AML-193 (cell line): ENCODE measurements at regions not wholly inside any gene's neighbourhood (a gene's known extent, or its start where the extent isn't known, plus 50 kb on each side); places are given as distances from the start of the nearest gene placed in this dataset.
"Not testable (repeated sequence)": the region's sequence is repeated elsewhere in the genome, so short reads cannot be mapped to it uniquely, and the experiment has no call there.

Experiments
- DNase-seq, 2 experiments: peaks; one replicate each; lab custom pipeline; 2025; lab: John Stamatoyannopoulos, UW

DNA sequence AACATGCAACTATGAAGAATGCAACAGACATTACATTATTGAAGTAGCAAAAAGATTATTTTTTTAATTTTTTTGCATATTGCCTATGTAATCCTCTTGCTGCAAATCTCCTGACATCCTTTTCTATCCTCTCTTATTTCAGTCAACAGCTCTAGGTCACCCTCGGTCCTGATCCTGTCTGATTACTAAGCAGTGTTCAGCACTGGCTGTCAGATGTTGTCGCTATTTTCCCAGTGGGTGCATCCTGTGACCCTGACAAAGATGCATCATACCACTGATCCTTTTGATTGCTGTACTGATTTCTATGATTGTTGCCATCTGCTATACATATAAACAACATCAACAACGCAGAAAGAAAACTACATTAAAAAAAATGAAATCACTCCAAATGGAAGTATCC, 443.7 kb upstream of the PRR20A start:
- DNase-seq: no peak

DNA sequence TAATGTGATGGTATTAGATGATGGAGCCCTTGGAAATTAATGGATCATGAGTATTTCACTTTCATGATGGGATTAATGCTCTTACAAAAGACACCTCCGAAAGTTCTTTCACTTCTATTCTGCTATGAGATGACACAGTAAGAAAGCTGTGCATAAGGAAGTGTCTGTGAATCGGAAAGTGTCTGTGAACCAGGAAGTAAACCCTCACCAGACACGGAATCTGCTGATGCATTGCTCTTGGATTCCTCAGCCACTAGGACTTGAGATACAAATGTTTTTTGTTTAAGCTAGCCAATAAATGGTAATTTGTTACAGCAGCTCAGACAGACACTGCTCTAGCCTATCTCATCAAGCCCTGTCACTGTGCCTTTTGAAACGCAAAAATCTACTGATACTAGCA, 440.4 kb upstream of the PRR20A start:
- no peak for DNase-seq

DNA sequence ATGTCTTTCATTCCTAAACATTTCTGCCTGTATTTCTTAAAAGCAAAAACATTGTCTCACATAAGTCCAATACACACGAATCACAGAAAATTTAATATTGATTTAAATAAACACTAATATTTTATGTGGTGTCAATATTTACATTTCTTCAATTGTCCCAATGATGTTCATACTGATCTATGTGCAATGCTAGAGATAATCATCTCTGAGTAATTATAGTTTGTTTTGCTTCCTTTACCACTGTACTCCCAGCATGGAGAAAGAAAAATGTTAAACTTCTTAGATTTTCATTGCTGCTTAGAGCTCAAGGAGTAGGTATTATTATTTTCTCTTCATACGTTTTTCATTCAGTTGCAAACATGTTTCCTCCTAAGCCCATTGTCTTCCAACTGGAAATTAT, 434.2 kb upstream of the PRR20A start:
- no peak for DNase-seq

DNA sequence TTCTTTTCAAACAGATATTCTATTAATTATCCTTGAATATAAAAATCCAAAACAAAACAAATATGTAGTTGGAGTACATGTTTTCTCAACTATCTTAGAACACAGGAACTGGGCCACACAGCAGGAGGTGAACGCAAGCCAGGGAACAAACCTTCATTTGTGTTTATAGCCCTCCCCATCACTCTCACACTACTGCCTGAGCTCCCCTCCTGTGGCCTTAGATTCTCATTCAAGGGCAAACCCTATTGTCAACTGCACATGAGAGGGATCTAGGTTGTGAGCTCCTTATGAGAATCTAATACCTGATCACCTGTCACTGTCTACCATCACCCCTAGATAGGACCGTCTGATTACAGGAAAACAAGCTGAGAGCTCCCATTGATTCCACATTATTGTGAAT, 427.1 kb upstream of the PRR20A start:
- DNase-seq: no peak

DNA sequence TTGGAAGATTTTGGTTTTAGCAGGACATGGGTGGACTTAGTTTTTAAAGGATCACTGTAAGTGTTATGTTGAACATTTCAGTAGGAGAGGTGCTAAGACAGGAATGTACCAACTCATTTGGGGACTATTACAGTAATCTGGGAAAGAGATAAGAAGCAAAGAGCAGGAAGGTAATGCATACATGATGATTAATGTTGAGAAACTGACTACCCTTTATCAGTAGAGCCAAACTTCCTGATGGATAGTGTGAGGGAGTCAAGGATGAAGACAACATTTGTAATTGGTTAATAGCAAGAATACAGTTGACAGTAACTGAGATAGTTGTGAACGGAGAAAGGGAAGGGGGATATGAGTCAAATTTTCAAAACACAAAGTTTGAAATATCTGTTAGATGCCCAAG, 421.9 kb upstream of the PRR20A start:
- DNase-seq: no peak

DNA sequence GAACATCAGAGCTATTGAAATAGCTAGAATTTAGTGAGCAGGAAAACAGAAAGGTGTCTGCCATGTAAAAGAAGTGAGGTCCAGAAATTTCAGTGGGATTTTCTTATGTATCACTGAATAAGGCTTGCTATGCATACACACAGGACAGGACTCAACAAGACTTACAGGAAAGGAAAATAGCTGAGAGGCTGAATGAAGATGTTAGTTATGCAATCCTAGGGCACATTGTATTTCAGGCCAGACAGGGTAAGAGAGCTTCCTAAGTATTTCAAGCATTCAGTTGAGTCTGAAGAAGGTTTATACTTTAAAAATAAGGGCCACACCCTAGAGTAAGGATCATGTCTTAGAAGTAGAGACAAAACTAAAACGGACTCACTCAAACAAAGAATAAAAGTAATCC, 419.9 kb upstream of the PRR20A start:
- no peak for DNase-seq

DNA sequence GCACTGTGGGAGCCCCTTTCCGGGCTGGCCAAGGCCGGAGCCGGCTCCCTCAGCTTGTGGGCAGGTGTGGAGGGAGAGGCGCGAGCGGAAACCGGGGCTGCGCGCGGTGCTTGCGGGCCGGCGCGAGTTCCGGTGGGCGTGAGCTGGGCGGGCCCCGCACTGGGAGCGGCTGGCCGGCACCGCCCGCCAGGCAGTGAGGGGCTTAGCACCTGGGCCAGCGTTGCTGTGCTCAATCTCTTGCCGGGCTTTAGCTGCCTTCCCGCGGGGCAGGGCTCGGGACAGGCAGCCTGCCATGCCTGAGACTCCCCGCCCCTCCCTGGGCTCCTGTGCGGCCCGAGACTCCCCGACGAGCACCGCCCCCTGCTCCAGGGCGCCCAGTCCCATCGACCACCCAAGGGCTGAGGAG, 405.2 kb upstream of the PRR20A start:
- no peak for DNase-seq

DNA sequence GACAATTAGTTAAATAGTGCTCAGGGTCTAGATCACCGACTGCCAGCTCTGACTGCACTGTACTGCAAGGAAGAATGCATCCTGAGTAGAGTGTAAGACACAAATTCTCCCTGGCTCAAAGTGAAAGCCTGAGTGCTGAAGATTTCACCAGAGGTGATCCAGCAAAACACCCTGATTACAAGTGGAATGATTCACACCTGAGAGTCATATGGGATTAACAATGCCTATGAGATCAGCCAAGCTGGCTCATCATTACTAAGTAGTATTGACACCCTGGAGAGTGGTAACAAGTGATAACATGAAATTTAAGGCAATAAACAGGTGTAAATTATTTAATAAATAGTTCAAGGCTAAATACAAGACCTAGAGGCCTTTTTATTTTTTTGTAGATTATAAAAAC, 403.8 kb upstream of the PRR20A start:
- DNase-seq: no peak

DNA sequence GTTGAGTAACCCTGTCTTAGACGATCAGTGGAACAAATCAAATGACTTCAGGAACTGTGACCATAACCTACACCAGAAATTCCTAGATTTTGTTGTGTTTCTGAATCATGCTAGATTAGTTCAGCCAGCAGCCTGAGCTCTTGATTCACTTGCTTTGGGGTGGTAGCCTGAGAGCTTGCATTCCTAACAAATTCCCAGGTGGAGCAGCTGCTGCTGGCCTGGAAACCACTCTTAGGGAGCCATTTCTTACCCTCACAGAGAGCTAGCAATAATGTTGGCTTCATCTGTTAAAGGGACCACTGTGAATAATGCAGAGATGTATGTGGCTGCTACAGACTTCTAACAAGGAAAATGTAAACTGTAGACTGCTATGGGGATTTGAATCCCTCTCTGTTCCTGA, 388.1 kb upstream of the PRR20A start:
- DNase-seq: no peak

DNA sequence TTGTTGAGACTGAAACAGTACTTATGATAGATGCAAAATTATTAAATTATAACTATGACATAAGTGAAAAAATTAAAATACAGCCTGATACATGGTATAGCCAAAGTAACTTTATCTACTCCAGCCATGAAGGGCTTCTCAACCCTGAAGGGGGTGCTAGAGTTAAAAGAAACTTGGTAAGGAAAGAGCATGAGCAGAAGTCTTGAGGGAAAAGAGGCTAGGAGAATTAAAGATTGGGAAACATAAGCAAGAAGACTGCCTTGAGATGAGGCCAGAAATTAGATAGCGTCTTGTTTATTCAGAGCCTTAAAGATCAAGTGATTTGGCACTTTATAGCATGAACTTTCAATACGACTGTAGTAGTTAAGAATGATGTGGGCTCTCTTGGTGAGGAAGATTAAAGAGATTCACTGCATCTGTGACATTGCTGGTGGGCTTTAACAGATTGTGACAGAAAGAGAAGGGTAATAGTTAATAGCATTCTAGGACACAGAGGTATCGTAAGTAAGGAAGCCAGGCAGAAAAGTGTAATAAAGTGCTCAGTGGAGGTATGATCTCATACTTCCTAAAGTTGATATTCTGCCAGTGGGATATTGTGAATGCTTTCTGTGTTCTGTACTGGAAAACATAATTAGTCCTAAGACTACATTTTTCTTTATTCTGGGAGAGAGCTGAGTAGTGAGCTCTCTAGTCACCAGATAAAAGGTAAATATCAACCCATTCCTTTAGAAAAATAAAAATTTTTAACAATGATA, 385.4 kb upstream of the PRR20A start:
- DNase-seq: peak in 1 of 2 experiments; percentile 14

DNA sequence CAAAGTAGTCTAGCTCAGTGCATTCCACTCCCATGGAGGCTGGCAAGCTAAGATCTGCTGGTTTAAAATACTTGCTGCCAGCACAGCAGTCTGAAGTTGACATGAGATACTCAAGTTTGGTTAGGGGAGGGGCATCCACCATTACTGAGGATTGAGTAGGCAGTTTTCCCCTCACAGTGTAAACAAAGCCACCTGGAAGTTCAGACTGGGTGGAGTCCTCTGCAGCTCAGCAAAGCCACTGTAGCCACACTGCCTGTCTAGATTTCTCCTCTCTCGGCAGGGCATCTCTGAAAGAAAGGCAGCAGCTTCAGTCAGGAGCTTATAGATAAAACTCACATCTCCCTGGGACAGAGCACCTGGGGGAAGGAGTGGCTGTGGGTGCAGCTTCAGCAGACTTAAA, 377.4 kb upstream of the PRR20A start:
- DNase-seq: not testable (repeated sequence)

DNA sequence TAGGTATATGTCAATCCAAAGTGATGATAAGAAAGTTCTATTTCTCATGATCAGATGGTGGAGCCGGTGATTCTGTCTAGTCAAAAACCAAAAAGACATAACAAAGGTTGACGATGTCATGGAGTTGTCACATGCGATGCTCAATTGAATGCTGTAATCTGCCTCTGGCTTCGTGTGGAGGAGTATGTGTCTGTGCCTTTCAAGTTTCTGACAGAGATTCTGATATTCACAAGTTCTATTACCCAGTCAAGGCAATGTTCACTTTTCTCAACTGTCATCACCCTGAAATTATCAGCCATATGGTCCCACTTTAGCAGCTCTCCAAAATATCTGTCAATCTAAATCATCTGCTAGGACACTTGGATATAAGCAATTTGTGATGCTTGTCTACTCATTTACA, 367.6 kb upstream of the PRR20A start:
- DNase-seq: no peak

DNA sequence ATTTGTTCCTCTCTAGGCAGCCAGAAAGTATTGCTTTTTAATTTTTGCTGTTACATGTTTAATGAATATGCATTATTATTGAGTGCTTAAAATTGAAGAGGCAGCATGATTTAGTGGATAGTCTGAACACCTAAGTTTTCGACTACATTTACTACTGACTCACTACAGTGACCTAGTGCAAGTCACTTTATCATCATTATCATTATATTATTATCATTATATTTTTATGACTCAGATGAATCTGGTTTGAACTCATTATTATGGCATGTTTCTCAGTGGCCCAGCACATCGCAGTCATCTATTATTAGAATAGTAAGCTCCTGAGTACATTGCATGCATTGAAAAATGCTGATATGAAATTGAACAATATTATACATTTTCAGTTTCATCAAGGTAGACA, 351.2 kb upstream of the PRR20A start:
- no peak for DNase-seq

DNA sequence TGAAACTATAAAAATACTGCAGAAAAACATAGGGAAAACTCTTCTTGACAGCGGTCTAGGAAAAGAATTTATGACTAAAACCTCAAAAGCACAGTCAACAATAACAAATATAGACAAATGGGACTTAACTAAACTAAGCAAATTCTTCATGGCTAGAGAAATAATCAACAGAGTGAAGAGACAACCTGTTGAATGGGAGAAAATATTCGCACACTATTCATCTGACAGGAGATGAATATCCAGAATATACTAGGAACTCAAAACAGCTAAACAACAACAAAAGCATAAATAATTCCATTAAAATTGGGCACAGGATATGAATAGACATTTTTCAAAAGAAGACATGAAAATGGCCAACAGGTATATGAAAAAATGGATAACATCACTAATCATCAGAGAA, 303.6 kb upstream of the PRR20A start:
- no peak for DNase-seq

DNA sequence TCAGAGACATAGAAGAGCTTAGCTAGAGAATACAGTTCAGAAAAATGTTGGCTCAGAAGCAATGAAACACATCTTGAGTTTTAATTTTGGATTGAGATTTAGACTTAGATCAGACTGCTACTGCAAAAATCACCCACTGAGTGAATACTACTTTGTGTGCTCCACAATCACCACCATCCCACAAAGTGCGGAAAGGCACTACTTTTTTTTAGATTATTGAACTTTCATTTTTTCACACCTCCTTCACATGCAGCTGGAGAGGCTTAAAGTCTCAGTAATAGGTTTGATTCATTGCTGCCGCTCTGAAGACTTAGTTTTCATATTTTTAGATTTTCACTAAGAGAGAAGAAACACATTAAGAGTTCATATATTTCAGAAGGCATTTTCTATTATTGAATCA, 289.9 kb upstream of the PRR20A start:
- no peak for DNase-seq

DNA sequence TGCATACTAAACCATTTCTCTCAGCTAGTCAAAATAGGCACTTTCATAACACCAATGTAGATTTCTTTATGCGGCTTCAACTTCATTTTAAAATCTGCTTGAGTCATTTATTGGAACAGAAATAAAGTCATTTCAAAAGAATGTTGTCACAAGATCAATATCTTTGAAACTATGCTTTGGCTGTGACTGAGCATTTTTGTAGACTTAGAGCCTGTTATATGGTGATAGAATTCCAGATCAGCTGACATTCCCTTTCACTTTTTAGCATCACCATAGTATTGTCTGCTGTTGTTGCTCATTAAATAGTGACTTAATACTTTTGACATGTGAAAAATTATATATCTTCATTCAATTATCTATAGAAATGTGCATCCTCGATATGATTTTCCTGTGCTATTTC, 279.2 kb upstream of the PRR20A start:
- no peak for DNase-seq

DNA sequence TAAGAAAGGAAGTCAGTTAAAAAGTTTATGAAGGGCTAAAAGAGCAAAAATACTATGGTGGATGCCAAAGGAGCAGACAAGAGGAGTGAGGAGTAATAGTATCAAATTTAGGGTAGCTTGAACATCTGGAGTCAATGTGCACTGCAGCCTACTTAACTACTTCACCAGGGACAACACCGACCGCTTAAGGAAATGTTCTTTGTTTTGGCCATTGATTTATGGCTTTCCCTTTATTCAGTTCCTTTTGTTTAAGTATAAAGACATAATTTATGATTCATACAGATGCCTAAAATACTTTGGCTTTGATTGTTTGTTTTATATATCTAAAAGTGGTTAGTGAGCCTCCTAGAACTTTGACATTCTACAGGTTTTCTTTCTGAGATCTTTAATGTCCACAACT, 276.3 kb upstream of the PRR20A start:
- no peak for DNase-seq

DNA sequence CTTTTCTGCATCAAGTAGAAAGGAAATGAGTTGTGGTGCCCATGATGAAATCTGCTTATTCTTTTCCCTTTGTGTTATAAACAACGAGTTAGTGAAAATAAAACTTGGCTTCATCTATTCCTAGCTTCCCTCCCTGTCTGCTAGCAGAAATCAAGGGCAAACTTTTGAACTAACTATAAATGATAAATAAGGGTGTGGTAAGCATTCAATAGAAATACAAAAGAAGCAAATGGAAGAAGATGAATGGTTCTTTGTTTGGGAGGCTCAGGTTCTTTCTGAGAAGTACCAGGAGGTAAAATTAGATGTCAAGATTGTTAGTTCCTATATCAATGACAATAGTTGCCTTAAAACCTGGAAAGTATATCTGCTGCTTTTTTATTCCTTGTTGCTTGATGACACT, 275.3 kb upstream of the PRR20A start:
- no peak for DNase-seq

DNA sequence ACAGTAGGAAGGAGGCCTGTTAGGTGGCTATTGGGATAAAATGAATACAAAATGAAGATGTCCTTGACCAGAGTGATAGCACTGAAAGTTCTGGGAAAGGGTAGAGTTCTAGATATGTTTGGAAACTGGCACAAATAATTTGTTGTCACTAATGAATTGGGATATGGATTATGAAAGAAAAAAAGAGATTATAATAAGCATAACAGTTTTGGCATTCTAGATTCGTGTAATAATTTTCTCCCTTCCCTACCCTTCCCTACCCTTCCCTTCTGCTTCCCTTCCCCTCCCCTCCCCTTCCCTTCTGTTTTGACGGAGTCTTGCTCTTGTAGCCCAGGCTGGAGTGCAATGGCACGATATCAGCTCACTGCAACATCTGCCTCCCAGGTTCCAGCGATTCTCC, 271.0 kb upstream of the PRR20A start:
- DNase-seq: no peak

DNA sequence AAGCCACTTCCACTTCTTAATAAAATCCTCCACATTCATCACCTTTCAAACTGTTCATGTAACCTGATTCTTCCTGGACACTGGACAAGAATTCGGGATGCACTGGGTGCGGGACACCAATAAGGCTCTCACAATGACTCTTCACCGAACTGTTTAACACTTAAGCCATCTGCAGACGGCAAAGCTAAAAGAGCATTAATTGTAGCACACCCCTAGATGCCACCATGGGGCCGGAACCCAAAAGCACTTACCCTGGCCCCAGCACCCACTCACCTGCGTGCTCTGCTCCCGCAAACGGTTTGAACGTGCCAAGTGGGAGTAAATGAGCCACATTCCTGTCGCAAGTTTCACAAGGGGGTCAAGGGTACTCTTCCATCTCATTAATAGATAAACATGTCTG, 254.3 kb upstream of the PRR20A start:
- DNase-seq: no peak

DNA sequence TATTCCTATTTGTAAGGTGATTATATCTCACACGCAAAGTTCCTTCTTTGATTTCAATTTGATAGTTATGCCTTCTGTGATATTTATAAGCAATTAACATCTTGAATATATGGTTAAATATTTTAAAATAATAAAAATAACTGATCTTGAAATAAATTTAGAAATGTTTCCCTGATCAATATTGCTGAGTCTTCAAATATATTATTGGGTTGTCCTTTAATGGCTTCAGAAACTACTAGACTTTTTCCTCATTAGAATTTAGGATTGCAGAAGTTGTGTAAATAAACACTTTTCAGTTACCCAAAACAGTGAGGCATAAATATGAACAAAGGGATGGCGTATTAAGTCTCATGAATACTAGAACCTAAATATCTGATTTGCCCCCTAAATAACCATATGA, 252.3 kb upstream of the PRR20A start:
- no peak for DNase-seq

DNA sequence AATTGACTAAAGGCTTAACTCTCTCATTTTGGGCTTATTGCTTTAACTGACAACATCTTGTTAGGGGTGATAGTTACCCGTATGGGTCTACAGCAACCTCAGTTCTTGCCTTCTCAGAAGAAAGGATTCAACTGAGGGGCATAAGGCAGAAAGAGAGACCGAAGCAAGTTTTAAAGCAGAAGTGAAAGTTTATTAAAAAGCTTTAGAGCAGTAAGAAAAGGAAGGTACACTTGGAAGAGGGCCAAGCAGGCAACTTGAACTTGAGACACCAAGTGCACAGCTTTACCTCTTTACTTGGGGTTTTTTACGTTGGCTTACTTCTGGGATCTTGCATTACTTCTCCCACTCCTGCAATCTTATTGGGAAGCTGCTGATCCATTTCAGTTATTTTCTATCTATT, 246.9 kb upstream of the PRR20A start:
- DNase-seq: no peak

DNA sequence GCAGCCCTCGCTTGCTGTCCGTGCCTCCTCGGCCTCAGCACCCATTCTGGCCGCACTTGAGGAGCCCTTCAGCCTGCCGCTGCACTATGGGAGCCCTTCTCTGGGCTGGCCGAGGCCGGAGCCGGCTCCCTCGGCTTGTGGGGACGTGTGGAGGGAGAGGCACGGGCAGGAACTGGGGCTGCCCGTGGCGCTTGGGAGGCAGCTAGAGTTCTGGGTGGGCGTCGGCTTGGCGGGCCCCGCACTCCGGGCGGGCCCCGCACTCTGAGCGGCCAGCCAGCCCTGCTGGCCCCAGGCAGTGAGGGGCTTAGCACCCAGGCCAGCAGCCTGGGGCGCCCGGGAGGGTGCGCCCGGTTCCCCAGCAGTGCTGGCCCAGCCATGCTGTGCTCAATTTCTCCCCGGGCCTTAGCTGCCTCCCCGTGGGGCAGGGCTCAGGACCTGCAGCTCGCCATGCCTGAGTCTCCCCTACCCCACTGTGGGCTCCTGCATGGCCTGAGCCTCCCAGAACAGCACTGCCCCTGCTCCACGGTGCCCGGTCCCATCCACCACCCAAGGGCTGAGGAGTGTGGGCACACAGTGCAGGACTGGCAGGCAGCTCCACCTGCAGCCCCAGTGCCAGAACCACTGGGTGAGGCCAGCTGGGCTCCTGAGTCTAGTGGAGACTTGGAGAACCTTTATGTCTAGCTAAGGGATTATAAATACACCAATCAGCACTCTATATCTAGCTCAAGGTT, 240.0 kb upstream of the PRR20A start:
- no peak for DNase-seq

DNA sequence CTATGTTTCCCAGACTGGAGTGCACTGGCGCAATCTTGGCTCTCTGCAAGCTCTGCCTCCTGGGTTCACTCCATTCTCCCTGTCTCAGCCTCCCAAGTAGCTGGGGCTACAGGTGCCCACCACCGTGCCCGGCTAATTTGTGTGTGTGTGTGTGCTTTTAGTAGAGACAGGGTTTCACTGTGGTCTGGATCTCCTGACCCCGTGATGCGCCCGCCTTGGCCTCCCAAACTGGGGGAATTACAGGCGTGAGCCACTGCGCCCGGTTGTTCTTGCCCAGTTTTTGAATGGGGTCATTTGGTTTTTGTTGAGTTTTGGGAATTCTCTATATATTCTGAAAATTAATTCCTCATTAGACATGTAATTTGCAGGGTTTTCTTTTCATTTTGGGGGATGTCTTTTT, 238.4 kb upstream of the PRR20A start:
- no peak for DNase-seq
